ENCODE measurements at regions not wholly inside any gene's neighbourhood (a gene's known extent, or its start where the extent isn't known, plus 50 kb on each side); places are given as distances from the start of the nearest gene placed in this dataset.
A peak's percentile ranks its signal among the peaks of the same experiment; 100 is the strongest.
"Not testable (repeated sequence)": the region's sequence is repeated elsewhere in the genome, so short reads cannot be mapped to it uniquely, and the experiment has no call there.

DNA sequence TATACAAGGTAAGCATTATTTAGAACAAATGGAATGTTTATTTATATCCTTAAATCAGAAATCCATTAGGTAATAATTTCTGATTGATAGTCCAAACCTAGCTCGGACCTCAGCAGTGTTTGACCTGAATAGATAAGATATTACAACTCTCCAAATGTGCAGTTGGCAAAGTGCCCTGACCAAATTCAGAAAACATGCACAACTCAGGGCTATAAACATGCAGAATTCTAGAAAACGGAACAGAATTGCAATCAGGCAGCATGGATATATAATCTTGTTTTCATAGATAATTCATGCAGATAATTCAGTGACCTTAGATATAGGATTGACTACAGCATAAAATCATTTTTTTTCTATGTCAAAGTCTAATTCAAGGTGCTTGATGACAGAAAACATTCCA is 626.6 kb upstream of the CITED2 start:
- no peak for DNase-seq
- Histone ChIP-seq H3K4me1 (no peaks in the 10 kb centered on the region), H3K27ac (no peak overlapping the region), H3K27me3 (no peaks in the 10 kb centered on the region), H3K36me3 (no peaks in the 10 kb centered on the region), H3K9me3 (no peaks in the 10 kb centered on the region), H3K4me3 (no peak overlapping the region)
- TF ChIP-seq, protein P1, sequence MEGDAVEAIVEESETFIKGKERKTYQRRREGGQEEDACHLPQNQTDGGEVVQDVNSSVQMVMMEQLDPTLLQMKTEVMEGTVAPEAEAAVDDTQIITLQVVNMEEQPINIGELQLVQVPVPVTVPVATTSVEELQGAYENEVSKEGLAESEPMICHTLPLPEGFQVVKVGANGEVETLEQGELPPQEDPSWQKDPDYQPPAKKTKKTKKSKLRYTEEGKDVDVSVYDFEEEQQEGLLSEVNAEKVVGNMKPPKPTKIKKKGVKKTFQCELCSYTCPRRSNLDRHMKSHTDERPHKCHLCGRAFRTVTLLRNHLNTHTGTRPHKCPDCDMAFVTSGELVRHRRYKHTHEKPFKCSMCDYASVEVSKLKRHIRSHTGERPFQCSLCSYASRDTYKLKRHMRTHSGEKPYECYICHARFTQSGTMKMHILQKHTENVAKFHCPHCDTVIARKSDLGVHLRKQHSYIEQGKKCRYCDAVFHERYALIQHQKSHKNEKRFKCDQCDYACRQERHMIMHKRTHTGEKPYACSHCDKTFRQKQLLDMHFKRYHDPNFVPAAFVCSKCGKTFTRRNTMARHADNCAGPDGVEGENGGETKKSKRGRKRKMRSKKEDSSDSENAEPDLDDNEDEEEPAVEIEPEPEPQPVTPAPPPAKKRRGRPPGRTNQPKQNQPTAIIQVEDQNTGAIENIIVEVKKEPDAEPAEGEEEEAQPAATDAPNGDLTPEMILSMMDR (IDR thresholded peaks at IDR 0.05) = no peak
- TF ChIP-seq POLR2A (IDR thresholded peaks at IDR 0.05) = no peak

DNA sequence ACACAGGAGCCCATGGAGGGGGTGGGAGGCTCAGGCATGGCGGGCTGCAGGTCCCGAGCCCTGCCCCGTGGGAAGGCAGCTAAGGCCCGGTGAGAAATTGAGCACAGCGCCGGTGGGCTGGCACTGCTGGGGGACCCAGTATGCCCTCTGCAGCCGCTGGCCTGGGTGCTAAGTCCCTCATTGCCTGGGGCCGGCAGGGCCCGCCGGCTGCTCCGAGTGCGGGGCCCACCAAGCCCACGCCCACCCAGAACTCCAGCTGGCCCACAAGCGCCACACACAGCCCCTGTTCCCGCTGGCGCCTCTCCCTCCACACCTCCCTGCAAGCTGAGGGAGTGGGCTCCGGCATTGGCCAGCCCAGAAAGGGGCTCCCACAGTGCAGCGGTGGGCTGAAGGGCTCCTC is 625.2 kb upstream of the CITED2 start:
- not testable (repeated sequence) for H3K9me3 ChIP-seq, H3K27ac ChIP-seq, H3K36me3 ChIP-seq, H3K27me3 ChIP-seq, H3K4me3 ChIP-seq, DNase-seq, H3K4me1 ChIP-seq

DNA sequence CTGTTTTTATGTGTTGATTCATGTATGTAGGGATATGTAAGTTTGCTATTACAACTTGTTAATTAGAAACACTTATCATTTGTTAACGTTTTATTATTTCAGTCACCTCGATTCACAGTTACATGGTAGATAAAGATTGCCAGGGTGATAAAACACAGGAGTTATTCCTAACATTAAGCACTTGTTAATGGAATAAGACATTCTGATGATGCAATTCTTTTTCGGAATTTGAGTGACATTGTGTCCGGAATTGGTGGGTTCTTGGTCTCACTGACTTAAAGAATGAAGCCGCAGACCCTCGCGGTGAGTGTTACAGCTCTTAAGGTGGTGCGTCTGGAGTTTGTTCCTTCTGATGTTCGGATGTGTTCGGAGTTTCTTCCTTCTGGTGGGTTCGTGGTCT is 624.0 kb upstream of the CITED2 start:
- not testable (repeated sequence) for H3K36me3 ChIP-seq, H3K9me3 ChIP-seq, H3K27me3 ChIP-seq, H3K4me3 ChIP-seq, H3K4me1 ChIP-seq, DNase-seq, H3K27ac ChIP-seq

DNA sequence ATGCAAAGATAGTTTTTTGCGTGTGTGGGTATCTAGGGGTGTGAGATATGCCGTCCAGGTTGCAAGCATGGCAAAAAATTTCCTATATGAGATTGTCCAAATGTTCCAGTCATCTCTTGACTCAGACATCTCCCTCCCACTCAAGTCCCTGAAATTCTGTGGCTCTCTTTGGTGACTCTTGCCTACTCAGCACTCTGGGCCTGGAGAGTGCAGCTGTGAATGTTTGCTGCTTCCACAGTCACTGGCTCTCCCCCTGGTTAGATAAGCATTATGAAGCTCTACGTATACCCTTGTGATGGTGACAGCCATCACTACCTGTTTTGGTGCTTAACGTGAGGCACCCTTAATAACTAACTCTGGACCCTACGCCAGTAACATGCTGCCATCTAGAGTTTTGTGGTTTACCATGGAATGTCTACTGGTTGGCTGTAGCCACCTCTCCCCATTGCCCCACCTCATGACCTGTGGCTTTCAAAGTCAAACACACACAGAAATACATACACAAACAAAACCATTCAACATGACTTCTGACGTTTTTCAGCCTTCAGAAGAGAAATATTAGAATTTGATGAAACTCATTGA is 621.9 kb upstream of the CITED2 start:
- no peak for DNase-seq
- no peak overlapping the region for H3K27ac ChIP-seq
- no peaks in the 10 kb centered on the region for H3K4me1 ChIP-seq
- TF ChIP-seq, protein P1 (IDR thresholded peaks at IDR 0.05) = peak in 1 of 6 experiments; percentile 5
- no peak for TF ChIP-seq POLR2A (IDR thresholded peaks at IDR 0.05)
- H3K27me3 ChIP-seq = no peaks in the 10 kb centered on the region
- H3K4me3 ChIP-seq = no peak overlapping the region
- H3K9me3 ChIP-seq = no peaks in the 10 kb centered on the region
- H3K36me3 ChIP-seq = no peaks in the 10 kb centered on the region

DNA sequence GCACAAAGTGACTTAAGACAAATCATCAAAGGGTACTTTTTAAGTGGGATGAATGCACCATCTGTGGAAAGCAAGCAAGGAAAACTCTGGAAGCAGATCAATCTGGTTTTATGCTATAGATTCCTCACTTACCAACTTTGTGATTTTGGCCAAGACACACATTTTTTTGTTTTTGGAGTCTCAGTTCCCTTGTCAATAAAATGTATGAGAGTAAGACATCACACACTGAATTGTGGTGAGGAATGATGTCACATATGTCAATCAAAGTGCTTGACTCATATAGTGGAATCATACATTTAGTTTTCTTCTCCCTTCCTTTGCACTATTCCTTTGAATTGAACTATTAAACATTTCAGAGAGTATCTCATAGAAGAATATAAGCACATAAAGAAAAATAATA is 620.5 kb upstream of the CITED2 start:
- no peaks in the 10 kb centered on the region for H3K9me3 ChIP-seq
- TF ChIP-seq POLR2A (IDR thresholded peaks at IDR 0.05) = no peak
- TF ChIP-seq, protein P1 (IDR thresholded peaks at IDR 0.05) = no peak
- H3K4me3 ChIP-seq = no peak overlapping the region
- no peak for DNase-seq
- H3K4me1 ChIP-seq = no peaks in the 10 kb centered on the region
- H3K27ac ChIP-seq = no peak overlapping the region
- H3K36me3 ChIP-seq = no peaks in the 10 kb centered on the region
- no peaks in the 10 kb centered on the region for H3K27me3 ChIP-seq

DNA sequence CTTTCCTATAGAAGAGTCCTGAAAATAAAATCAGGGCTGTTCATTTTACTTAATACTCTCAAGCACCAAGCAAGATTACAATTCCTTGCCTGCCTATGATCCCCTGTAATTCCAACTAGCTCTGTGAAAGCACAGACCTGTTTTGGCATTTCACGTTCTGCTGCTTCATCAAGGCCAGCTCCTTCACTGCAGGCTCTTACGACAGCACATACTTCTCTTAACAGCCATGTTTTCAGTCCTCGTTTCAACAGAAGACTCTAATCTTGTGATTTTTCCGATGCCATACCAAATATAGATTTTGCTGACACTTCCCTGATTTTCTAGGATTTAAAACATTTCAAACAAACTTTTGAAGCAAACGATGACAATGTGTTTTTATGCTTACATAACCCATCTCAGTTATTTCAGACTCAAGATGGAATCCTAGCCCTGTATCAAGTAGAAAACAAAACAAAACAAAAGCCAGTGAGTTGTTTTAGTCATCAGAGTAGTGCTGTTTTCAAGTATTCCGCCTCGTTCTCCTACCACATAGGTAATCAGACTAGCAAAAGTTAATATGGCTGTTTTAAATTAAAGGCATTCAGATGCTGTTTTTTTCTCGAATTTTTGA is 616.5 kb upstream of the CITED2 start:
- no peaks in the 10 kb centered on the region for H3K36me3 ChIP-seq
- H3K4me1 ChIP-seq = no peaks in the 10 kb centered on the region
- no peak for DNase-seq
- H3K27ac ChIP-seq = peak overlapping the region in 1 of 4 donors; percentile 8
- TF ChIP-seq, protein P1 (IDR thresholded peaks at IDR 0.05) = no peak
- no peak for TF ChIP-seq POLR2A (IDR thresholded peaks at IDR 0.05)
- no peaks in the 10 kb centered on the region for H3K9me3 ChIP-seq
- H3K4me3 ChIP-seq = no peak overlapping the region
- H3K27me3 ChIP-seq = no peaks in the 10 kb centered on the region

All from Peyer's patch (tissue), 4 donors.